K562 (cell line): ENCODE measurements at regions not wholly inside any gene's neighbourhood (a gene's known extent, or its start where the extent isn't known, plus 50 kb on each side); places are given as distances from the start of the nearest gene placed in this dataset.

Experiments
- ATF7 ChIP-seq: fragments of 450-650 bp; IDR thresholded peaks from 2 replicates; pipeline ENCODE4 v1.7.1; 2014; ENCODE audit warnings: mild to moderate bottlenecking, moderate library complexity
- FOSL1 ChIP-seq: fragments of 200-800 bp; sonication (Bioruptor generic); conservative IDR thresholded peaks from 2 replicates; pipeline ENCODE4 v1.6.1; 2016; ENCODE audit warnings: missing genetic modification characterization, missing compliant biosample characterization
- FOXO4 ChIP-seq: fragments of 450-650 bp; formaldehyde crosslinking; IDR thresholded peaks from 2 replicates; pipeline ENCODE4 v1.4.0; 2020; ENCODE audit warnings: mild to moderate bottlenecking, moderate library complexity
- HMBOX1 ChIP-seq: sonication (generic); IDR thresholded peaks from 2 replicates; pipeline ENCODE4 v1.6.1; 2016
- HNRNPH1 ChIP-seq: fragments of 200-400 bp; formaldehyde crosslinking; optimal IDR thresholded peaks from 2 replicates; pipeline ENCODE3; 2017; ENCODE audit warnings: low read depth, mild to moderate bottlenecking, low read length, moderate library complexity
- KHSRP ChIP-seq: fragments of 450-650 bp; IDR thresholded peaks from 2 replicates; pipeline ENCODE4 v1.6.1; 2017
- L3MBTL2 ChIP-seq: fragments of 450-650 bp; IDR thresholded peaks from 2 replicates; pipeline ENCODE4 v1.6.1; 2016; ENCODE audit warnings: mild to moderate bottlenecking, moderate library complexity
- MAFK ChIP-seq: IDR thresholded peaks from 2 replicates; pipeline ENCODE4 v1.6.1; 2011; ENCODE audit warnings: low read length, improper control_type of control experiment
- RB1 ChIP-seq: fragments of 450-650 bp; IDR thresholded peaks from 2 replicates; pipeline ENCODE4 v1.6.1; 2017; ENCODE audit warnings: low read depth, mild to moderate bottlenecking
- SIX5 ChIP-seq, 2 experiments: IDR thresholded peaks; 2 replicates each; pipeline ENCODE4 v1.6.1; 2011; ENCODE audit warnings: low read length in 2 of 2, borderline replicate concordance in 1 of 2, low read depth in 1 of 2, mild to moderate bottlenecking in 1 of 2, moderate library complexity in 1 of 2; ENCODE audit not compliant: insufficient read depth in 1 of 2
- SMARCA4 ChIP-seq: fragments of 450-650 bp; IDR thresholded peaks from 2 replicates; pipeline ENCODE4 v1.6.1; 2016
- STAT5B ChIP-seq: fragments of 250-450 bp; sonication (Bioruptor Pico); IDR thresholded peaks from 2 replicates; pipeline ENCODE4 v1.8.0; 2021; ENCODE audit warnings: mild to moderate bottlenecking, inconsistent platforms
- TARDBP ChIP-seq: fragments of 450-650 bp; IDR thresholded peaks from 2 replicates; pipeline ENCODE4 v1.6.1; 2016
- TBL1XR1 ChIP-seq, 2 experiments: IDR thresholded peaks; 2 replicates each; pipeline ENCODE4 v1.6.1; 2012; ENCODE audit warnings: improper control_type of control experiment in 2 of 2, low read length in 2 of 2, mild to moderate bottlenecking in 1 of 2
- ZNF121 ChIP-seq: sonication (generic); formaldehyde crosslinking; conservative IDR thresholded peaks from 2 replicates; pipeline ENCODE4 v1.8.0; 2022; ENCODE audit warnings: missing genetic modification reagents
- ZNF589 ChIP-seq: fragments of 200-800 bp; sonication (Bioruptor generic); IDR thresholded peaks from 2 replicates; pipeline ENCODE4 v1.6.1; 2016; ENCODE audit warnings: low read depth, missing genetic modification characterization, missing compliant biosample characterization
- TF ChIP-seq, protein P1 (sequence below): sonication (generic); formaldehyde crosslinking; IDR thresholded peaks from 2 replicates; pipeline ENCODE4 v1.8.0; 2022; ENCODE audit warnings: missing genetic modification reagents, mild to moderate bottlenecking, borderline replicate concordance
- TF ChIP-seq, protein P2 (sequence below): fragments of 450-650 bp; formaldehyde crosslinking; conservative IDR thresholded peaks from 2 replicates; pipeline ENCODE4 v1.4.0; 2022; ENCODE audit warnings: mild to moderate bottlenecking, missing genetic modification characterization
- TF ChIP-seq, protein P3 (sequence below), 2 experiments: fragments of 450-650 bp in 1 of 2; sonication (generic) in 1 of 2; formaldehyde crosslinking in 1 of 2; IDR thresholded peaks in 1 of 2; conservative IDR thresholded peaks in 1 of 2; 2 replicates each; pipeline versions ENCODE4 v1.6.1 to v1.8.1; 2016 to 2023; ENCODE audit warnings: mild to moderate bottlenecking in 2 of 2, moderate library complexity in 2 of 2, inconsistent platforms in 1 of 2, missing genetic modification reagents in 1 of 2

GRCh38 chr21:14290576-14290975 is 74.6 kb downstream of the RBM11 start (continued):
- TF ChIP-seq MAFK (peak; percentile 74; the same call in 1 of the 2 replicates), TBL1XR1 (IDR thresholded peaks at IDR 0.05; ENCODE audit: low read length in 2 of 2) (no peak), FOSL1 (tag) (peak; percentile 43; the same call in 1 of the 2 replicates), SIX5 (IDR thresholded peaks at IDR 0.05; ENCODE audit: borderline replicate concordance in 1 of 2, insufficient read depth in 1 of 2, low read depth in 1 of 2, low read length in 2 of 2) (no peak), ZNF589 (CRISPR knock-in tag) (0 out of 2 replicates have a peak, but pooled peaks have one; percentile 41), SMARCA4 (peak; percentile 44; the same call in 1 of the 2 replicates), KHSRP (no peak), FOXO4 (no peak), STAT5B (CRISPR knock-in tag) (no peak), ZNF121 (CRISPR knock-in tag) (no peak), ATF7 (0 out of 2 replicates have a peak, but pooled peaks have one; percentile 17), HNRNPH1 (no peak), L3MBTL2 (peak; percentile 68), HMBOX1 (peak; percentile 62), RB1 (no peak), TARDBP (no peak)
- TF ChIP-seq, protein P1, sequence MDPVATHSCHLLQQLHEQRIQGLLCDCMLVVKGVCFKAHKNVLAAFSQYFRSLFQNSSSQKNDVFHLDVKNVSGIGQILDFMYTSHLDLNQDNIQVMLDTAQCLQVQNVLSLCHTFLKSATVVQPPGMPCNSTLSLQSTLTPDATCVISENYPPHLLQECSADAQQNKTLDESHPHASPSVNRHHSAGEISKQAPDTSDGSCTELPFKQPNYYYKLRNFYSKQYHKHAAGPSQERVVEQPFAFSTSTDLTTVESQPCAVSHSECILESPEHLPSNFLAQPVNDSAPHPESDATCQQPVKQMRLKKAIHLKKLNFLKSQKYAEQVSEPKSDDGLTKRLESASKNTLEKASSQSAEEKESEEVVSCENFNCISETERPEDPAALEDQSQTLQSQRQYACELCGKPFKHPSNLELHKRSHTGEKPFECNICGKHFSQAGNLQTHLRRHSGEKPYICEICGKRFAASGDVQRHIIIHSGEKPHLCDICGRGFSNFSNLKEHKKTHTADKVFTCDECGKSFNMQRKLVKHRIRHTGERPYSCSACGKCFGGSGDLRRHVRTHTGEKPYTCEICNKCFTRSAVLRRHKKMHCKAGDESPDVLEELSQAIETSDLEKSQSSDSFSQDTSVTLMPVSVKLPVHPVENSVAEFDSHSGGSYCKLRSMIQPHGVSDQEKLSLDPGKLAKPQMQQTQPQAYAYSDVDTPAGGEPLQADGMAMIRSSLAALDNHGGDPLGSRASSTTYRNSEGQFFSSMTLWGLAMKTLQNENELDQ (CRISPR knock-in tag) = no peak
- TF ChIP-seq, protein P2, sequence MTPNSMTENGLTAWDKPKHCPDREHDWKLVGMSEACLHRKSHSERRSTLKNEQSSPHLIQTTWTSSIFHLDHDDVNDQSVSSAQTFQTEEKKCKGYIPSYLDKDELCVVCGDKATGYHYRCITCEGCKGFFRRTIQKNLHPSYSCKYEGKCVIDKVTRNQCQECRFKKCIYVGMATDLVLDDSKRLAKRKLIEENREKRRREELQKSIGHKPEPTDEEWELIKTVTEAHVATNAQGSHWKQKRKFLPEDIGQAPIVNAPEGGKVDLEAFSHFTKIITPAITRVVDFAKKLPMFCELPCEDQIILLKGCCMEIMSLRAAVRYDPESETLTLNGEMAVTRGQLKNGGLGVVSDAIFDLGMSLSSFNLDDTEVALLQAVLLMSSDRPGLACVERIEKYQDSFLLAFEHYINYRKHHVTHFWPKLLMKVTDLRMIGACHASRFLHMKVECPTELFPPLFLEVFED = no peak
- TF ChIP-seq, protein P3, sequence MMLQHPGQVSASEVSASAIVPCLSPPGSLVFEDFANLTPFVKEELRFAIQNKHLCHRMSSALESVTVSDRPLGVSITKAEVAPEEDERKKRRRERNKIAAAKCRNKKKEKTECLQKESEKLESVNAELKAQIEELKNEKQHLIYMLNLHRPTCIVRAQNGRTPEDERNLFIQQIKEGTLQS (IDR thresholded peaks at IDR 0.05) = peak; percentile 74
- TF ChIP-seq, protein P3 (CRISPR knock-in tag; conservative IDR thresholded peaks at IDR 0.05) = no peak
